Fibroblast of skin of scalp (primary cell): ENCODE measurements at regions not wholly inside any gene's neighbourhood (a gene's known extent, or its start where the extent isn't known, plus 50 kb on each side); places are given as distances from the start of the nearest gene placed in this dataset.
"Not testable (repeated sequence)": the region's sequence is repeated elsewhere in the genome, so short reads cannot be mapped to it uniquely, and the experiment has no call there.

ENCODE experiments used
- DNase-seq: peaks from one replicate; pipeline ENCODE4 v3.0.0-alpha.2; 2013

DNA sequence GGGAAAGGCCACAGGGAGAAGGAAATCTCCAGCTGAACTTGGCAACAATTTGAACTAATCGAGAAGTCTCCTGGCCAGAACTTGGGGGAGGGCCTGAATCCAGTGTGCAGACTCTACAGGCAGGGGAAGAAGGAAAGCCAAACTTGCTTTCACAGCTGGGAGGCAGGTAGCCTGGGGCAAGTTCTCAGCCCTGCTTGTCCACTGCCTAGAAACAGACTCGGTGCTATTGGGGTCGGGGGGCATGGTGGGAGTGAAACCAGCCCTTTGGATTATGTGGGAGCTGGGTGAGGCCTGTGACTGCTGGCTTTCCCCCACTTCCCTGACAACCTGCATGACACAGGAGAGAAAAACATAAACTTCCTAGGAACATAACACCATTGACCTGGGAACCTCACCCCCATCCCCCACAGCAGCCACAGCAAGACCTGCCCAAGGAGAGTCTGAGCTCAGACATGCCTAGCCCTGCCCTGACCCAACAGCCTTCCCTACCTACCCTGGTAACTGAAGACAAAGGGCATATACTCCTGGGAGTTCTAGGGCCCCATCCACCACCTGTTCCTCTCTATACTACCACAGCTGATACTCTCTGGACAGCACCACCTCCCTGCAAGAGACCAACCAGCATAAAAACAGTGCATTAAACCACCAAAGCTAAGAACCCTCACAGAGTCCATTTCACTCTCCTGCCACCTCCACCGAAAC lies 103.7 kb upstream of the MNS1 start:
- DNase-seq = no peak

DNA sequence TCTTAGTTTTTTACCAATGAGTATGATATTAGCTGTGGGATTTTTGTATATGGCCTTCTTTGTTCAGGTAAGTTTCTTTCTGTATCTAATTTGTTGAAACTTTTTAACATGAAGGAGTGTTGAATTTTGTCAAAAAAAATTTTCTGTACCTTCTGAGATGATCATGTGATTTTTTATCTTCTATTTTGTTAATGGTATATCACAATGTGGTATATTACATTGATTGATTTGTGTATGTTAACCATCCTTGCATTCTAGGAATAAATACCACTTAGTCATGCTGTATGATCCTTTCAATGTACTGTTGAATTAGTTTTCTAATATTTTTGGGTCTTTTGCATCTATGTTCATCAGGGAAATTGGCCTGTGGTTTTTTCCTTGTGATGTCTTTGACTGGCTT lies 92.5 kb upstream of the MNS1 start:
- no peak for DNase-seq

DNA sequence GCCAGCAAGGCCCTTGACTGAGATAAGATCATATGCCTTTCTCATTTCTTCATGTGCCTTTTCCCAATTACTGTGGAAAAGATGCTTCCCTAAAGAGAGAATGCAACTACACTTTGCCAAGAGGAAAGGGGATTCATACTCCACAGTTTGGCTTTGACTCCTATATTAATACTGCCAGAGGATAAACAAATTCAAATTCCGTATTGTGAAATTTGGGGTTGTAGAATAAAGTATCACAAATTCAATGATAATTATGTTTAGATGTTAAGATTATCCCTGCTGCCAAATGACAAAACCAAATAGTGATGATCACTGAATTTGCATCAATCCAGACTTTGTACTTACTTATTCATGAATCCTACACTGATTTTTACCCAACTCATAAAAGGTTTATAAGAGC lies 88.5 kb upstream of the MNS1 start:
- DNase-seq = no peak

DNA sequence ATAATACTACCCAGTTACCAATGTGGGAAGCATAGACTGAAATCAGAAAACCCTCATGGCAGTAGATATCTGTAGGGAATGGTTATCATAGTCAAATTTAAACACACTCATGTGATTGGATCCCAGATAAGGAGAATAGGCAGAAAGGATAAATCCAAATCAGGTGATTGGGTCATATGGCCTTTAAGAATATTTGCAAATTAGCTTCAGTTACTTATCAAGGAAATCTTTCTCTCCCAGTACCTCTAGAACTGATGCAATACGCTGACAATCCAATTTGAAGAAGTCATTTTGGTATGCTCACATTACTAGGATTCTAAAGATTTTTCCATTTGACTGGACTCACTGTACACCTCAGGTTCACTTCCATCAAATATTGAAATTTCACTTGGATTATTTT lies 87.7 kb upstream of the MNS1 start:
- DNase-seq = peak; percentile 7

DNA sequence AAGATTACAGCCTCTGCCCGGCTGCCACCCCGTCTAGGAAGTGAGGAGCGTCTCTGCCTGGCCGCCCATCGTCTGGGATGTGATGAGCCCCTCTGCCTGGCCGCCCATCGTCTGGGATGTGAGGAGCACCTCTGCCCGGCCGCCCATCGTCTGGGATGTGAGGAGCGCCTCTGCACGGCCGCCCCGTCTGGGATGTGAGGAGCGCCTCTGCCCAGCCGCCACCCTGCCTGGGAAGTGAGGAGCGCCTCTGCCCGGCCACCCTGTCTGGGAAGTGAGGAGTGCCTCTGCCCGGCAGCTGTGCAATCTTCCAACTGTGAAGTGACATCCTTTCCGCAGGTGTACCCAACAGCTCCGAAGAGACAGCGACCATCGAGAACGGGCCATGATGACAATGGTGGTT lies 75.6 kb upstream of the MNS1 start:
- not testable (repeated sequence) for DNase-seq

DNA sequence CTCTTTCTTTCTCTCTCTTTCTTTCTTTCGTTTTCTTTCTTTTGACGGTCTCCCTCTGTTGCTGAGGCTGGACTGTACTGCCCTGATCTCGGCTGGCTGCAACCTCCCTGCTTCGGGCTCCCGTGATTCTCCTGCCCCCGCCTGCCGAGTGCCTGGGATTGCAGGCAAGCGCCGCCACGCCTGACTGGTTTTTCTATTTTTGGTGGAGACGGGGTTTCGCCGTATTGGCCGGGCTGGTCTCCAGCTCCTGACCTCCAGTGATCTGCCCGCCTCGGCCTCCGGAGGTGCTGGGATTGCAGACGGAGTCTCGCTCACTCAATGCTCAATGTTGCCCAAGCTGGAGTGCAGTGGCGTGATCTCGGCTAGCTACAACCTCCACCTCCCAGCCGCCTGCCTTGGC lies 75.2 kb upstream of the MNS1 start:
- not testable (repeated sequence) for DNase-seq

DNA sequence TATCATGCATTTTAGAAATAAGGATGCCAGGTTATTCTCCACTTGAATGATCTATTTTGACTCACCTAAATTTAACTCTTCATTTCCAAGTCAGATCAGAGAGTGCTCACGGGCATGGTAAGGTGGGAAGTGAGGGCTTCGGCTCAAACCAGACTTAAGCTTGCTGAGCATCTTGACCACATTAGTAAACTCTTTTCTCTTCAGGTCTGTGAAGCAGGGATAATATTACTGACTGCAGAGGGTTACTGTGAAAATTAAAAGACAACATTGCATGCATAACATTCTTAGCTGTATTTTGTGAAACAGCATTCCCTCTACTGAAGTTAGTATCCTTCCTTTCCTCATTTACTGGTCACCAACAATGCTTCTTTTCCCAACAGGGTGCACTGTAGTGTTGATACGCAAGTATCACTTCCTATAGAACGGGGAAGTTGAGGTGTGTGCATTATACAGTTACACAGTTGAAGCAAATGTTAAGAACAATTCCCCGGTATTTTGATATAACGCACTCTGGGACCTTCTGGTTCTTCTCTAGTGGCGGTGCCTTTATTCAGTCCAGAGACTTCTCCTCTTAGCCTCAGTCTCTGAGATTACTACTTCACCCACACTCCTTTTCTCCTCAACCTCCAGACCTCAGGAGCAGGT lies 74.1 kb upstream of the MNS1 start:
- DNase-seq = no peak

DNA sequence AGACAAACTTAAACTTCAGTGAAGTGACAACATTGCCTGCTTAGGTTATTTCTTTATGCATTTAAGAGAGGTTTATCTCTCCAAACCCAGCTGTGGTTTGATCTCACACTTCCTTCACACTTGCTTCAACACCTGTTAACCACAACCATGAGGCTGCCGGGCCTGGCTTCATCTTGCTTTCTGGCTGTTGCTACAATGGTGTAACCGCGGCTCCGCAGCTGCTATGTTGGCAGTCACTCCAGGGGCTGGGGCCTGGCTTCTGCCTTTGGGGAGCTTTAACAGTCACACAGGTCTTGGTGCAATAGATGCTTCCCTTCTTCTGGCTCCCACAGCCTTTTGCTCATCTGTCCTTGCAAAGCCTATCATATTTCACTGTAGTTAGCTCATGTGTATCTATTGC lies 72.9 kb upstream of the MNS1 start:
- DNase-seq = no peak

DNA sequence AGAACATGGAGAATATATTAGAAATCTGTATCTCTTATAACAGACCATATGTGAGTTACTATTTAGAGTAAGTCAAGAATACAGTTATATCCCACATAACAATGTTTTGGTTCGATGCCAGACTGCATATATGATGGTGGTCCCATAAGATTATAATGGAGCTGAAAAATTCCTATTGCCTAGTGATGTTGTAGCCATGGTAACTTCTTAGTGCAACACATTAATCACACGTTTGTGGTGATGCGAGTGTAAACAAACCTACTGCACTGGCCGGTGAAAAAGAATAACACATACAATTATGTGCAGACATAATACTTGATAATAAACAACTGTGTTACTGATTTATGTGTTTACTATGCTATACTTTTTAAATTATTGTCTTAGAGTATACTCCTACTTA lies 69.8 kb upstream of the MNS1 start:
- no peak for DNase-seq

DNA sequence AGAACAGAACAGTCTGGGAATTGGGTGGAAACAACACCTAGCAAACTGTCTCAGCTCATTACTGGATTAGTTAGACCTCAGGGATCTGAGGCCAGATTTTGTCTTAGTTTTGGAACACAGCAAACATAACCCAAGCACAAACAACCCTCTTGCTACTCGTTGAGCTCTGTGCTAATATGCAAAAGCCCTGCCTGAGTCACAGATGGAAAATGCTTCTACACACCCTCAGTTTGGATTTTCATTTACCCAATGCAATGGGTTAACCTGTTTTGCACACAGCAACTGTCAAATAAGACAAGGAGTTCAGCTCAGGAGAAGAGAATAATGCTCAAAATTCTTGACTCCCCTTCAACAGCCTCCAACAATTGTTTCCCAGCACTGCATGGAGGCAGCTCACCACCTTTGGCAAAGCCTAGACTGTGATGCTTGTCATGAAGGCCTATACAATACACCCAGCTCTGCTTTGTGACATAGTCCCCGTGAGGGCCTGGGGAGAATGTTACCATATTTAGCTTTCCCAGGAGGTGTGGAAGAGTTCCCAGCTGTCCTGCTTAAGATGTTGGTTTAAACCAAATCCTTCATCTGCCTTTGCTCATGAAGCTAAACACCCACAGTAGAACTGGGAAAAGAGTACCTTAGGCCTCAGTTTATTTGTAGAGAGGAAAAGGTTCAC lies 68.9 kb upstream of the MNS1 start:
- no peak for DNase-seq

DNA sequence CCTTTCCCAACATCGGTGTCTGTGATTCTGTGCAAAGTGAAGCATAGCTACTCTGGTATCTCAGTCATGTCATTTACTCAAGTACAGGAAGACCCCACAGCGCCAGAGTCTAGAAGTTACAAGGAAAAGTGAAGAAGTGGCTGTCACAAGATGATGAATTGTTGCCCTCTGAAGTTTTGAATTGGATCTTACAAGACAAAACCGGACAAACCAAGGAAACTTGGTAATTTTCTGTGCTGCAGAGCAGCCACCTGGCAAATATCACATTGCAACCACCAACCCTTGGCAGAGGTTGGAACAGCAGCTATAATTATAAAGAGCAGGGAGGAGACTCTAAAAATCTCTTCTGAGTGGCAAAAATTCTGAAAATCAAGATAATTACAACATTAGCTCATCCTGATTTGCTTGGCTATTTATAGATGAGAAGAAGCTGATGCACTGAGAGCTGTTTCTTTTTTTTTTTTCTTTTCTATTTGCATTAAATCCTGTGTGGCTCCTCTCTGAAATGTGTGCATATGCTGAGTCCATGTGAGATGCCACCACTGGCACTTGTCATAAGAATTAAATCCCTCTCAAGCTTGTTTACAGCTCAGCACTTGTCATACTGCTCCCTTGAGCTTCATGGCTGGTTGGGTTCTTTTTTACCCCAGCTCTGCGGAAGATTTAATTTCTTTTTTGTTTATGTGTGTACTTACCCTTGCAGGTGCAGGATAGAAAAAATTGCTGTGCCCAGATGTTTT lies 68.0 kb upstream of the MNS1 start:
- no peak for DNase-seq

DNA sequence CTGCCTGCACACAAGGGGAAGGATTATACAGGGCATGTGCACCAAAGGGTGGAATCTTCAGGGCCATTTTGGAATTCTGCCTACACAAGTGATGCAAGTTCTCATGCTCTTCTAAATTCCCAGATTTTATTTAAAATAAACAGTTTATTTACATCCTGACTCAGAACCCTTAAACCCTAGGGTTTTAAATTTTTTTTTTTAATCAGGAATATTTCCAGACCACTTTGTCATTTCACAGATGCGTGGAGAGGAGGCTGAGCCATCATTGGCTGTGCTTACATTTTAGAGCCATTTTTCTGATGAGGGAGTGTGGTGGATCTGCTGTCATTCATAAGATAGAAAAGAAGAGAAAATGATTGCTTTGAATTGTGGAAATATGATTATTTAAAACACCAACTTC lies 65.2 kb upstream of the MNS1 start:
- DNase-seq = no peak

DNA sequence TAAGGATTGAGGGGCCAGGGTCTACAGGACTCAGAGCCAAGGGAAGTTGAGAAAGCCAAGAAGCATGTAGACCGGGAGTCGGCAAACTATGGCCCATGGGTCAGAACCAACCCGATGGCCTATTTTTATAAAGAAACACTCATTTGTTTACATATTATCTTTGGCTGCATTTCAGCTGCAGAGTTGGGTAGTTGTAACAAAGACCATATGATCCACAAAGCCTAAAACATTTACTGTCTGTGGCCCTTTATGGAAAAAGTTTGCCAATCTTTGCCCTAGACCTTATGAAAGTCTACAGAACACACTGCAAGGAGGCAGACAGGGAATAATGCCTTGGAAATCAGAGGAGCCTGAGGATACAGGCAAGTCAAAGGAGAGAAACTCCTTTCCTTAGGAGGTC lies 63.2 kb upstream of the MNS1 start:
- DNase-seq = peak; percentile 13

DNA sequence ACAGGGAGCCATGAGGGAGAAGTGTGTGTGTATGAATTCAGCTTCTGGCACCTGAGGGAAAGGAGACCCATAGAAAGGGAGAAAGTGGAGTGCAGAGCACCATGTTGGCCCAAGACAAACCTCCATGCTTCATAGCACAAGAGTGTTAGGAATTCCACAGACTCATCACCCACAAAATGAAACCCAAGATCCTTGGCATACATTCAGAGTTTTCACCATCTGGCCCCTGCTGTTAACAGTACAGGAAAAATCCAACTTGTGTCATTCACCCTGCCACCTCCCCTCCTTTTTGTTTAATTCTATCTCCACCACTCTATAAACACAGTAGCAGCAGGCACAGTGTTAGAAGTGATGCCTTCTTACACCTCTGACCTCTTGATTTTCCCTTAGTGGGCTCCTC lies 60.0 kb upstream of the MNS1 start:
- peak; percentile 76 for DNase-seq

DNA sequence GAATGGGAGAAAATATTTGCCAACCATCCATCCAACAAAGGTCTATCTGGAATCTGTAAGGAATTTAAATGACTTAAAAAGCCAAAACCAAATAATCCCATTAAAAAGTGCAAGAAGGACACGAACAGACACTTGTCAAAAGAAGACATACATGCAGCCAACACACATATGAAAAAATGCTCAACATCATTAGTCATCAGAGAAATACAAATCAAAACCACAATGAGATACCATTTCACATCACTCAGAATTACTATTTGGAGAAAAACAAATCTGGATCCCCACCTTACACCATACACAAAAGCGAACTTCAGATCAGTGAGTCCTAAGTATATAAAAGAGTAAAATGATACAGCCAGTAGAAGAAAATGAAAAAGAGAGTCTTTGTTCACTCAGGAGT lies 58.6 kb upstream of the MNS1 start:
- peak; percentile 18 for DNase-seq

DNA sequence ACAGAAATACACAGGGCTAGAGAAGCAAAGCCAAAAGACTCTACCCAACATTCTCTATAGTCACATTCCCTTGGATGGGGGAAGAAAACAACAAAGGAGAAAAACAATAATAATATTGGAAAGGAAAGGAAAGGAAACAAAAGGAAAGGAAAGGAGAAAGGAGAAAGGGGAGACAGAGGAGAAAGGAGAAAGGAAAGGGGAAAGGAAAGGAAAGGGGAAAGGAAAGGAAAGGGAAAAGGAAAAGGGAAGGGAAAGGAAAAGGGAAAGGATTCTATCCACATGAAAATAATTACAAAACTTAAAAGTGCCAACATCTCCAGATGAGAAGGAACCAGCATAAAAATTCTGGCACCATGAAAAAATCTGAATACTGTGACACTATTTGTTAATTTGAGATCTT lies 54.1 kb upstream of the MNS1 start:
- no peak for DNase-seq
